Thyroid gland (tissue), 4 donors: ENCODE measurements at regions not wholly inside any gene's neighbourhood (a gene's known extent, or its start where the extent isn't known, plus 50 kb on each side); places are given as distances from the start of the nearest gene placed in this dataset.

Experiments
- DNase-seq, 2 donors: peaks; one replicate each; pipeline ENCODE4 v3.0.0-alpha.2; 2019
- H3K27ac ChIP-seq, 3 donors: fragments of 200-600 bp; sonication (generic); 1 replicate in 2 of 3; 2 replicates in 1 of 3; pipeline ENCODE4 v1.5.1; 2016 to 2019; ENCODE audit warnings: mild to moderate bottlenecking in 1 of 3, moderate library complexity in 1 of 3
- H3K27me3 ChIP-seq: fragments of 200-600 bp; sonication (generic); one replicate; pipeline ENCODE4 v1.5.1; 2019
- H3K36me3 ChIP-seq, 2 donors: fragments of 200-600 bp; sonication (generic); one replicate each; pipeline ENCODE4 v1.5.1; 2016 to 2019
- H3K4me1 ChIP-seq, 2 donors: fragments of 200-600 bp; sonication (generic); one replicate each; pipeline ENCODE4 v1.5.1; 2017 to 2019
- H3K4me3 ChIP-seq, 3 donors: fragments of 200-600 bp; sonication (generic); replicated peaks in 1 of 3; 1 replicate in 2 of 3; 2 replicates in 1 of 3; pipeline ENCODE4 v1.5.1; 2016; ENCODE audit warnings: mild to moderate bottlenecking in 1 of 3
- H3K9me3 ChIP-seq: fragments of 200-600 bp; sonication (generic); one replicate; pipeline ENCODE4 v1.5.1; 2017
- POLR2A ChIP-seq, 2 donors: fragments of 450-650 bp; IDR thresholded peaks; one replicate each; pipeline ENCODE4 v1.6.1; 2017; ENCODE audit warnings: antibody characterized with exemption in 2 of 2, mild to moderate bottlenecking in 2 of 2, moderate library complexity in 1 of 2
- WGBS, 2 donors: methylation state at CpG; one replicate each; pipeline ENCODE4 v1.1.5; 2017; 5-methylcytosine and 5-hydroxymethylcytosine counted together
- intact Hi-C: fragments of 100-400 bp; cut with DNase I; formaldehyde crosslinking; loops from one replicate; pipeline ENCODE4 v1.15.1; 2023
- TF ChIP-seq, protein P1 (sequence below), 6 experiments: fragments of 200-600 bp in 3 of 6; fragments of 450-650 bp in 3 of 6; sonication (generic) in 3 of 6; IDR thresholded peaks; one replicate each; pipeline ENCODE4 v1.5.1; 2016 to 2019; ENCODE audit warnings: antibody characterized with exemption in 6 of 6, mild to moderate bottlenecking in 2 of 6, inconsistent platforms in 1 of 6, moderate library complexity in 1 of 6

- Histone ChIP-seq H3K4me3 (no peak overlapping the region), H3K4me1 (peaks cover 0 to 5% of the 10 kb centered on the region in 2 donors), H3K27ac (no peak overlapping the region), H3K27me3 (no peaks in the 10 kb centered on the region), H3K36me3 (no peaks in the 10 kb centered on the region), H3K9me3 (no peaks in the 10 kb centered on the region)
- no peak for TF ChIP-seq POLR2A (IDR thresholded peaks at IDR 0.05)
- TF ChIP-seq, protein P1, sequence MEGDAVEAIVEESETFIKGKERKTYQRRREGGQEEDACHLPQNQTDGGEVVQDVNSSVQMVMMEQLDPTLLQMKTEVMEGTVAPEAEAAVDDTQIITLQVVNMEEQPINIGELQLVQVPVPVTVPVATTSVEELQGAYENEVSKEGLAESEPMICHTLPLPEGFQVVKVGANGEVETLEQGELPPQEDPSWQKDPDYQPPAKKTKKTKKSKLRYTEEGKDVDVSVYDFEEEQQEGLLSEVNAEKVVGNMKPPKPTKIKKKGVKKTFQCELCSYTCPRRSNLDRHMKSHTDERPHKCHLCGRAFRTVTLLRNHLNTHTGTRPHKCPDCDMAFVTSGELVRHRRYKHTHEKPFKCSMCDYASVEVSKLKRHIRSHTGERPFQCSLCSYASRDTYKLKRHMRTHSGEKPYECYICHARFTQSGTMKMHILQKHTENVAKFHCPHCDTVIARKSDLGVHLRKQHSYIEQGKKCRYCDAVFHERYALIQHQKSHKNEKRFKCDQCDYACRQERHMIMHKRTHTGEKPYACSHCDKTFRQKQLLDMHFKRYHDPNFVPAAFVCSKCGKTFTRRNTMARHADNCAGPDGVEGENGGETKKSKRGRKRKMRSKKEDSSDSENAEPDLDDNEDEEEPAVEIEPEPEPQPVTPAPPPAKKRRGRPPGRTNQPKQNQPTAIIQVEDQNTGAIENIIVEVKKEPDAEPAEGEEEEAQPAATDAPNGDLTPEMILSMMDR (IDR thresholded peaks at IDR 0.05): no peak
- no peak for DNase-seq
- intact Hi-C loops: no loop called here
- WGBS, 2 donors: 93% methylated on average over 7 of the region's 7 CpGs
These were observed 187.3 kb upstream of the LEF1 start for GRCh38 chr4:108355902-108356535.

GRCh38 chr4:108355186-108355901 is 186.6 kb upstream of the LEF1 start:
- 74 to 93% methylated on average over 4 of the region's 4 CpGs for WGBS, 2 donors
- H3K27me3 ChIP-seq: no peaks in the 10 kb centered on the region
- intact Hi-C loops: no loop called here
- no peaks in the 10 kb centered on the region for H3K4me1 ChIP-seq
- TF ChIP-seq POLR2A (IDR thresholded peaks at IDR 0.05): no peak
- TF ChIP-seq, protein P1 (IDR thresholded peaks at IDR 0.05): no peak
- H3K4me3 ChIP-seq: no peak overlapping the region
- no peaks in the 10 kb centered on the region for H3K9me3 ChIP-seq
- H3K27ac ChIP-seq: no peak overlapping the region
- H3K36me3 ChIP-seq: no peaks in the 10 kb centered on the region
- no peak for DNase-seq

DNA sequence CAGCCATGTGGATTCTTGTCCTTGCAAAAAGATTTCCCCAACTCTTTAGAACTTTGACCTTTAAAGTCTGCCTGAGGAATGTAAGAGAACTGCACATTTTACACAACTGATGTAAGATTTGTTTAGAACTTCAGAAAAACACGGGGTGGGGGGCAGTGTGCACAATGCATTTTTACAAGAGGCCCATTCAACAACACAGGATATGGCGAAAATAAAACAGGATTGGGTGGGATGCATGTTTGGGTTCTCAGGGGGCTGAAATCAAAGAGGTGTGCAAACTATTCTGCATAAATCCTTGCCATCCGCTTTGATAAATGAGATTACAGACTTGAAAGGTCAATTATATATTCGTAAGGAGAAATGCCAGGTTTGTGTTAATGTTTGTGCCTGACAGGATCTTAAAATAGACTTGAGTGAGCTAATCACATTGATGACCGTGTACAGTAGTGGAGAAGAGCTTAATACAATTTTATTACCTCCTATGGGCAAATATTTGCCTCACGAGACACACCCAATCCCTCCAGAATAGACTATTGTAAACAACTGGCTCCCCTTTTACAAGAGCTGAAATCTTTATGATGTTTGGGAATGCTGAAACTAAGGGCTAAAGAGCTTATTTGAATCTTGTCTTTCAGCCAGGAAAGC is 184.1 kb upstream of the LEF1 start:
- TF ChIP-seq, protein P1 (IDR thresholded peaks at IDR 0.05): no peak
- TF ChIP-seq POLR2A (IDR thresholded peaks at IDR 0.05): no peak
- Histone ChIP-seq H3K36me3 (no peaks in the 10 kb centered on the region), H3K27ac (no peak overlapping the region), H3K4me1 (no peaks in the 10 kb centered on the region), H3K4me3 (no peak overlapping the region), H3K9me3 (no peaks in the 10 kb centered on the region), H3K27me3 (no peaks in the 10 kb centered on the region)
- DNase-seq: no peak
- 74 to 81% methylated on average over 6 of the region's 6 CpGs for WGBS, 2 donors
- intact Hi-C loops: no loop called here

DNA sequence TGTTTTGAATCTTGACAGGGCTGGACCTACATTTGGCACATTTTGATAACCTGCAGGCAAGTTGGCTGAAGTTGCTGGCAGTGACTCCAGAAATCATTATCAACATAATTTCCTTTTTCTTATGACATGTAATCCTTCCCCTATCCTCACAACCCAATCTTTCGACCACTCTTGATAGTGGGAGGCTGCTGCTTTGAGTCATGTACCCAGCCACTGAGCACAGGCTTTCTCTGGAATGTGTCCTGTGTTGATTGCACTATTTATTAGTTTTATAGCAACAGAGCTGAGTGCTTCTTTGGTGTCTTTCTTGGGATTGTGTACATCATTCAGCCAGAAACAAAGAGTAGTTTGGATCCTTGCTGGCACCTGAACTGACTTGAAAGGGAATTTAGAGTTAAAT is 183.1 kb upstream of the LEF1 start:
- Histone ChIP-seq H3K27me3 (no peaks in the 10 kb centered on the region), H3K9me3 (no peaks in the 10 kb centered on the region), H3K27ac (no peak overlapping the region), H3K4me3 (no peak overlapping the region), H3K36me3 (no peaks in the 10 kb centered on the region), H3K4me1 (no peaks in the 10 kb centered on the region)
- WGBS, 2 donors: 67 to 81% methylated on average over 1 of the region's 1 CpG
- TF ChIP-seq, protein P1 (IDR thresholded peaks at IDR 0.05): no peak
- no peak for TF ChIP-seq POLR2A (IDR thresholded peaks at IDR 0.05)
- intact Hi-C loops: no loop called here
- no peak for DNase-seq

DNA sequence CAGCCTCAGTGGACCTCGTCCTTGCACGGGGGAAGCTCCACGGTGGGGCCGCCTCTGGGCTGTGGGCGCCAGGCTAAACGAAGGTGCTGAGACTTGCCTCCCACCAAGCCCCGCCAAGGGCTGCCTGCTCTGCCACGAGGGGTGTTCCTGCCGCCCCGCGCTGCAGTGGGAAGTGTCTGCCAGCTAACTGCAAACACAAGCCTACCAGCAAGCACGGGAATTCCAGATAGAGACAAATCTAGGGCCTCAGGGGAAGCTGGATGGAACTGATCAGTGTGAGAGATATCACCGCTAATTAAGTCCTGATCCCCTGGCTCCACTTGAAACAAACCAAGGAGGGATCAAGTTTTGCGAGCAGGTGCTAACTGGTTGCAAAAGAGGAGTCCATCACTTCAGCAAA is 181.6 kb upstream of the LEF1 start:
- DNase-seq: no peak
- H3K4me1 ChIP-seq: peaks cover 0 to 6% of the 10 kb centered on the region in 2 donors
- no peaks in the 10 kb centered on the region for H3K36me3 ChIP-seq
- H3K27me3 ChIP-seq: no peaks in the 10 kb centered on the region
- no peak for TF ChIP-seq POLR2A (IDR thresholded peaks at IDR 0.05)
- TF ChIP-seq, protein P1 (IDR thresholded peaks at IDR 0.05): no peak
- H3K4me3 ChIP-seq: no peak overlapping the region
- 56 to 82% methylated on average over 14 of the region's 14 CpGs for WGBS, 2 donors
- intact Hi-C loops: no loop called here
- H3K9me3 ChIP-seq: no peaks in the 10 kb centered on the region
- no peak overlapping the region for H3K27ac ChIP-seq
